NCI-H748 (cell line): ENCODE measurements at regions not wholly inside any gene's neighbourhood (a gene's known extent, or its start where the extent isn't known, plus 50 kb on each side); places are given as distances from the start of the nearest gene placed in this dataset.

Source experiments
- DNase-seq: peaks from one replicate; lab custom pipeline; 2025; ENCODE audit not compliant: unreplicated experiment; lab: John Stamatoyannopoulos, UW

DNA sequence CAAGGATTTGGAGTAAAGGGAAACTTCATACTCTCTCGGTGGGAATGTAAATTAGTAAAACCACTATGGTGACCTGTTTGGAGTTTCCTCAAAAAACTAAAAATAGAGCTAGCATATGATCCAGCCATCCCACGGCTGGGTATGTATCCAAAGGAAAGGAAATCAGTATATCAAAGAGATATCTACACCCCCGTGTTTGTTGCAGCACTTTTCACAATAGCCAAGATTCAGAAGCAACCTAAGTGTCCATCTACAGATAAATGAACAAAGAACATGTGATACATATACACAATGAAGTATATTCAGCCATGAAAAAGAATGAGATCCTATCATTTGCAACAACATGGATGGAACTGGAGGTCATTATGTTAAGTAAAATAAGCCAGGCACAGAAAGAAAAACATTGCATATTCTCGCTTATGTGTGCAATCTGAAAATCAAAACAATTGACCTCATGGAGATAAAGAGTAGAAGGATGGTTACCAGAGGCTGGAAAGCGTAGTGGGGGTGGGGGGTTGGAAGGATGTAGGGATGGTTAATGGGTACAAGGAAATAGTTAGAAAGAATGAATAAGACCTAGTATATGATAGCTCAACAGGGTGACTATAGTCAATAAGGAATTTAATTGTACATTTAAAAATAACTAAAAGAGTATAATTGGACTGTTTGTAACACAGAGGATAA is 468.0 kb downstream of the BCAT1 start:
- DNase-seq: no peak

DNA sequence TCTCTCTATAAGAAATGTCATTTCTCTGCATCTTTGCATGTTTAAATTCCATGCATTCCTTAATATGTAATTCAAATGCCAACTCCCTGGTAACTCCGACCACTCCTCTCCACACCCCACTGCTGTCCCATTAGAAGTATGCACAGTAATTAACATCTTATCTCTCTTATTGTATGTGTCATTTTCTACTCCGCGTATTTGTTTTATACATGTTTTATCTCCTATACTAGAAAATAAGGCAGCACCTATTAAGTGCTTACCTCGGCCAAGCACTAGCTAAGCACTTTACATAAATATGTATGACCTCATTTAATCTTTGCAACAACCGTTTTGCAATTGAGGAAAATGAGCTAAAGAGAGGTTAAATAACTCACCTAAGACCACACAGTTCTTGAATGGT is 469.8 kb downstream of the BCAT1 start:
- DNase-seq: no peak

DNA sequence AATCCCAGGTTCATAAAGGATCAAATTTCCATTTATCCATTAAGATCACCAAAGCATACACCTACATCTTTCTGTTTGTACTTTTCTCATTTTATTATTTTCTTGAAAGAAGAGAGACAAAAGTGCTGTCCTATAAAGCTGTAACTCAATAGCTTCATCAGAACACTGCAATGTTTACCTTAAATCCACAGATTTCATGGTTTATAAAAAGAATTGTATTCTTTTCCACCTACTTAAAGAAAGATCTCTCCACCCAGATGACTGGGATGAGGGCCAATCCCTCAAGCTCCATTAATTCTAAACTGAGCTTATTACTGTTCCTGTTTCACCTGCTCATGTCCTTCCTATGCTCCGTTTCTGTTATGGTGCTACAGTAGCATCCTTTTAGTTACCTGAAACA is 470.6 kb downstream of the BCAT1 start:
- DNase-seq: peak; percentile 29

DNA sequence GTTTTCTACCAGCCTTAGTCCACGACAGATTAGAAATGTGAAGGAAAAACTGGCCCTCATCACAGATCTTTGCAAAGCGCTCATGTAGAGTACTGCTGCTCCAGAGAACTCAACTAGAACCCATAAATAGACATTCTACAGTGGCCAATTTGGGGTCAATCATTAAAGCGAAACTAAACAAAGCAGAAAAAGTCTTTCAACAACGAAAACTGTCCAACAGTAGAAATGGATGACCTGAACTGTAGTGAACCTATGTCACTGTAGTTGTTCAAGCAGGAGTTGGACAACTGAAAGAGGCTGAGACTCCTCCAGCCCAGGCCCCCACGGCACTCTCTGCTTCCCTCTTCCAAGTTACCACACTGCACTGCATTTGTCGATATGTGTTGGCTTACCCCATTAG is 472.6 kb downstream of the BCAT1 start:
- DNase-seq: no peak

DNA sequence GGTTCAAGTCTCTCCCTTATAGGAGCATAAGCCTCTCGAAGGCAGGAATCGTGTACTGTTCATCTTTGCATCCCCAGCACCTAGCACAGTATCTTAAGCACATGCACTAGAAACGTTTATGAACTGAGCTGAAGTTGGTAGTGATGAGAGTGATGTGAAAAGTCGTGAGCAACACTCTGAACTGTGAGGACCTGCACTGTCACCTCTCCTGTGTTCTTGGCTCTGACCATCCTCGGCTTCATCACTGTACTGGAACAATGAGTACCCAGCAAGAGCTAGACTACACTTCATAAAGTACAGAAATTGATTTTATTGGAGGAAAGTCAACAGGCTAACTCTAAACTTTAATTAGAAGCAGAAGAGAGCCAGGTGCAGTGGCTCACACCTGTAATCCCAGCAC is 473.6 kb downstream of the BCAT1 start:
- DNase-seq: no peak

DNA sequence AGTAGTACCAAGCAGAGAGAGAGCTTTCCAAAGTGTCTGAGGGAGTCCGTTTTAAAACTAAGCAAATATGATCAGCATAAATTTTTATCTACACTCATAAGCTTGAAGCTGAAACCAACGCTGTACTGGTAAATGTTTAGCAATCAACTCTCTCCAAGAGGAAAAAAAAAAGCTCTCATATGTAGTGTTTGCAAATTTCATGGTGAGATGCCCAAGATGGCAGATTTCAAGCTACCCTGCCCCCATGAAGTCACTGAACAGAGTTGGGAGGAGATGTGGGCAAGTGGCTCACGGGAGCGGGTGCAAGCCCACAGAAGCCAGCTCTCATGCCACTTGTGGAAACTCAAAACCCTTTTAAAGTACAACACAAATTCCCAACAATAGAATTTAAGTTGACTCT is 475.8 kb downstream of the BCAT1 start:
- DNase-seq: no peak

DNA sequence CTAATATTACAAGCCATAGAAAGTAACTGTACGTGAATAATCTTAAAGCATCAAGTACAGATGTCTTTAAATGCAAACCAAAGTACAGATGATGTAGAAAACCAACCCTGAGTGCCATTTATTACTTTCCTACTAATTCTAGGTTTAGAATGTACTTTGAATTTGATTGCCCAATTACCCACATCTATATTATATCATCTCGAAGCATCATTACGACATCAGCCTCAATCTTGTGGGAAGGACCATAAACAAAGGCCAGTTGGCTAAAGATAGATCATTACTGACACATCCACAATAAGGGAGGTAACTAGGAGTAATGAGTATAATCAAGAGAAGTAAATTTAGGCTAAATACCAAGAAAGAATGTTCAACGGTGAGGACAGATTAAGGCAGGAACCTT is 478.9 kb downstream of the BCAT1 start:
- no peak for DNase-seq

DNA sequence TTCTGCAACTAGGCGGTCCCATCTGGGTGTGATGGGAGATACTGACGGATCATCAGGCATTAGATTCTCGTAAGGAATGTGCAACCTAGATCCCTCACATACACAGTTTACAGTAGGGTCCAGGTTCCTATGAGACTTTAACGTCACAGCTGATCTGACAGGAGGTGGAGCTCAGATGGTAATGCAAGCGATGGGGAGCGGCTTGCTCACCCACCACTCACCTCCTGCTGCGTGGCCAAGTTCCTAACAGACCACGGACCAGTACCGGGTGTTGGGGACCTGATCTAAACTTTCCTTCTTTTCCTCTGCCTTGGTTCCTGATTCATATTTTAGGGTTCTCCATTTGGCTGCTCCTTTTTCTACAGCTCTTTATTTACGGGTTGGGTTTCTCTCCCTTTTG is 479.8 kb downstream of the BCAT1 start:
- DNase-seq: no peak

DNA sequence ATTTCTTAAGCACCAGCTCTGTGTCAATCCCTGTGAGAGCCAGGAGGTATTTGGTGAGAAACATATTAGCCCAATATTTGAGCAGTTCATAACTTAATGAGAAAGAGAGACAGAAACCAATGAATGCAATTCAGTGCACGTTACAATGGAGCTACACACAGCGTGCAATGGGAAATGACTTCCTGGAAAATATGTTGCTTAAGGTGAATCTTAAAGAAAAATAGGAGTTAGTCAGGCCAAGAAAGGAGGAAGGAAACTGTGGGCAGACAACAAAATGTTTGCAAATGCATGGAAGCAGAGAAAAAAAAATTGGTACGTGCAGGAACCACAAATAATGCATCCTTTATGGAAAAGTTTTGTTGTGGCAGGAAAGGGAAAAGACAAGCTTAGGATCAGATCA is 481.7 kb downstream of the BCAT1 start:
- no peak for DNase-seq

DNA sequence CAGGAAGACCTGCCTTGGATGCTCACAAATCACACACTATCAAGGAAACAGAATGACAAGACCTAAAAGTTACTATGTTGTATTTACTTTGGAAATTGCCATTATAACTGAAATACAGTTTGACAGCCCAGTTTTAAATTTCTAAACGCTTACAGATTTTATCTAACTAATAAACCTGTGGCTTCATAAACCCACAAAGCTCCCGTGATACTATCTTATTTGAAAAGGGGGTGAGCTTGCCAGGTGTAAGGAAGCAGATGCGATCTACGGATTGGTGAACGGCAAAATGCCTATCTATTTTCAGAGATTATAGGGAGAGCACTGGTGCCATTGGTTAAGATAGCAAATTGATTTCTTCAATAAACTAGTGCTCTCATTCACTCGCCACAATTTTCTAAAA is 485.5 kb downstream of the BCAT1 start:
- no peak for DNase-seq

DNA sequence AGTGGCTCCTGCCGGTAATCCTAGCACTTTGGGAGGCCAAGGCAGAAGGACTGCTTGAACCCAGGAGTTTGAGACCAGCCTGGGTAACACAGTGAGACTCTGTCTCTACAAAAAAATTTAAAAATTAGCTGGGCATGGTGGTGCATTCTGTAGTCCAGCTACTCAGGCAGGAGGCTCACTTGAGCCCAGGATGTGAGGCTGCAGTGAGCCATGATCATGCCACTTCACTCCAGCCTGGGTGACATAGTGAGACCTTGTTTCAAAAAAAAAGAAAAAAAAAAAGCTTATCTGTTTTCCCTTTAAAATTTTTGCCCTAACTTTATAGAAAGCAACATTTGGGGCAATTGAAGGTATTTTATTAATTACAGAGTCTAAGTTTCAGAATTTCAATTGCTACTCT is 486.0 kb downstream of the BCAT1 start:
- DNase-seq: no peak

DNA sequence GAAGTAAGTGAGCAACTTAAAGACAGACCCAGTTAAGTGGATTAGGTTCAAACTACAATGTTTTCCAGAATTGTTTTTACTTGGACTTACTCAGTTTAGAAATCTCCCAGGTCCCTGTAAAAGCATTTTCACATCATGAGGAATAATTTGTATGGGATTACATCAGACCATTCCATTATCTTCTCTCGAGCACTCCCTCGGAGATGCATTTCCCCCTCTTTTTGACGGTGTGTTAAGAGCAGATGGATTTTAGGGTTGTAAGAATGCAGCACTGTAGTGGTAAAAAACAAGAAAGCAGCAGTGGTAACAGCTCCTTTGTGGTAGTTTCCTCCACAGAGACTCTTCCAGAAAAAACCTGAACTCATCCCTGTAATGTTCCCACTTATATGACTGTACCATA is 488.4 kb downstream of the BCAT1 start:
- DNase-seq: no peak

DNA sequence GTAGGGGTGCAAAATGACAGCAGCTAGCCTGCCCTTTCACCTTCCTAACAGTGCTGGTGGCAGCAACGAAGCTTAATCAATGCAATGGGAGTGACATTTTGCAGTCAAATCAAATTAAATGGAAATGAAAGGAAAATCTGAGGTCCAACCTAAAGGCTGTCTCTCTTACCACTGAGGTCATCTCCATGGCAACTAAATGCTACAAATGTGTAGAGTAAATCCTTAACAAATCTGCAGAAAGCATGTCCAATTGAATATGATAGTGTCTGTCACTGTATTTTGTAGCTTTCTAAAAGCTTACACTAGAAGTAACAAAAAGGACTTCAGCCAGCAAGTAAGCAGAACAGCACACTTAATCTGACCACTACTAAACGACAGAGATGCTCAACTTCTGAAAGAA is 488.8 kb downstream of the BCAT1 start:
- DNase-seq: no peak

DNA sequence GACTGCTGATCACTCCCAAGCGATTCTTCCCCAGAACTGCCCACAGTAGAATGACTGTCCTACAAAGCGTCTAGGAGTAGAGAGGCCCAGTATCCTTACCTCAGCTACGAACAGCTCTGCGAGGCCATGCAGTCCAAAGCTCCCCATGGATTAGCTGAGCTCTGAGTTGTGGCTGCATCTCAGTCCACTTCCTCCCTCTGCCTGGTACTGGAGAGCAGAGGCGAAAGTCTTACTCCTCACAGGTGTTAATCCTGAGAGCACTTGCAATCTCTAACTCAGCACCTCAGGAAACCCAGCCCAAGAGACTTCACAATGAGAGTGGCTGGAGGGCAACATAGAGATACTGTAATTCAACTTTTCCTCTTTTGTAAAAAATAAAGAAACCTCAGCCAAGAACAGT is 493.1 kb downstream of the BCAT1 start:
- DNase-seq: no peak

DNA sequence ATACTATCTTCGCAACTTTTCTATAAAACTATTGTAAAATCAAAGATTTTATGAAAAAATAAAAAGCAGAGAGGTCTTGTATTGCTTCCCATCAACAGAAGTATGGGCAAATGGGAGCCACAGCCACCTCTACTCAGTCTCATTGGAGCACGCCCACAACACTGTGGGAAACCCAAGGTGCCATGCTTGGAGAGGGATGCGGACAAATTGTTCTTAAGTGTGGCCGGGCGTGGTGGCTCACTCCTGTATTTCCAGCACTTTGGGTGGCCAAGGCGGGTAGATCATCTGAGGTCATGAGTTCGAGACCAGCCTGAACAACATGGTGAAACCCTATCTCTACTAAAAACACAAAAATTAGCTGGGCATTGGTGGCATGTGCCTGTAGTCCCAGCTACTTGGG is 498.2 kb upstream of the SOX5 start:
- DNase-seq: no peak

DNA sequence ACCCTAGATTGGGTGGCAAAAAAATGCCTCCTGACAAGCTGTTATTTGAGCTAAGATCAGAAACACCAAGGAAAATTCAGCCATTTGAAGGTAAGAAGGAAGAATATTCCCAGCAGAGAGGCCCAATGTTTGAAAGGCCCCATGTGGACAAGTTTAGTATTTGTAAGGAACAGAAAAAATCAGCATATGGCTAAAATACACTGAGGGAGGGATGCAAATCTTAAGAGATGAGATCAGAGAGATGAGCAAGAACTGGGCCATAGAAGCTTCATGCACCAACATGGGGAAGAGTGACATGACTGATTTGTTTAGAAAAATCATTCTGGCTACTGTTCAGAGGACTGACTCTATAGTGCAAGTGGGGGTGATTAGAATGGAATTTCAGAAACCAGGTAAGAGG is 496.8 kb upstream of the SOX5 start:
- DNase-seq: no peak

DNA sequence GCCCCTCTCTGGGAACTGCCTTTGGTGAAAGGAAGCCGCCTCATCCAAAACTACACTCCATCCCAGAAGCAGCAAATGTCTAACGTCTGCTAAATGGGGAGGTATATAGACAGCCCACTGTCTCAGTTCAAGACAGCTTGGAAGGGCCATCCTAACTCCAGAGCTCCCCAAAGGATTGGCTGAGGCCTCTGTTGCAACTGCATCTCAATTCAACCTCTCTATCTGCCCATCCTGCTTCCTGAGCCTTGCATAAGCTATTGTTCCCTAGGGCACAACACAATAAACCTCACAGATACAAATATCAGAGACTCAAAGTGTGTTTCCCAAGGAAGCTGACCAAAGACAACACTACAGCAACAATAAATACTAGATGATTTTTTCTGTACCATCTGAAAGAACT is 495.2 kb upstream of the SOX5 start:
- DNase-seq: no peak

DNA sequence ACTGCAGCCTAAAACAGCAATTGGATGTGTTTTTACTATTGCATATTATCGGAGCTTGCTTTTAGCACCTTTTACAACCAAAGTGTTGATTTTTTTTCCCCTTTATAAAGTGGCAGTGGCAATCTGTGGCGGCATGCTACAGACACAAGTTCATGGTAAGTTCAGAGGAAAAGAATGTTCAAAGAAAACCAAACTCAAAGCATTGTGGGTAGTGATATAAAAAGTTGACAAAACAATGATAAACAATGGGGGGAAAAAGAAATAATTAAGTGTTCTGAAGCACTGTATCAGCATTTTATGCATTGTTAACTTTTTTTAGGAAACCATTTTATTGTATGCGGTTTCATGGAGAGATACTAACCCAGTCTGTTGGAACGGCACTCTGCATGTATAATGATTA is 492.0 kb upstream of the SOX5 start:
- DNase-seq: no peak

DNA sequence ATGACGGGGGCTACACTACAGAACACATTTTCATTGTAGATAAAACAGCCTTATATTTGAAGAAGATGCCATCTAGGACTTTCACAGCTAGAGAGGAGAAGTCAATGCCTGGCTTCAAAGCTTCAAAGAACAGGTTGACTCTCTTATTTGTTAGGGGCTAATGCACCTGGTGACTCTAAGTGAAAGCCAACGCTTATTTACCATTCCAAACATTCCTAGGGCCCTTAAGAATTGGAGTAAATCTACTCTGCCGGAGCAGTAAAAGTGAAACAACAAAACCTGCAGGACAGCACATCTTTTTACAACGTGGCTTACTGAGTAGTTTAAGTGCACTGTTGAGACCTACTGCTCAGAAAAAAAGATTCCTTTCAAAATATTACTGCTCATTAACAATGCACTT is 487.2 kb upstream of the SOX5 start:
- DNase-seq: no peak

DNA sequence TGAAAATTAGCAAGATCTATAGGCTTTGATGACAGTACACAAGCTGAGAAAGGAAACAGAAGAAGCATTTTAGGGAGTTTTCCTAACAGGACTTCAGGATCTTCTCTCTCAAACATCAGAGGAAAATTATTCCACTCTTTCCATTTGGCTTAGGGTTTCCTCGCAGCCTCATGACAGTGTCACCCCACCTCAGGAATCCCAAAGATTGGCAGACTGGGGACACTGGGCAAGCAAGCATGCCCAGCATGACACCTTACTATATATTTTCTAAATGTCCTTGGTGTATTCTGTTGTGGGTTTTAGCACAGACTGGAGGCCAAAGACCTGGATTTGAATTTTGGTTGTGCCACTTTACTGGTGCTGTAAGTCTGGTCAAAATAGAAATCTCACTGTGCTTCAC is 482.4 kb upstream of the SOX5 start:
- DNase-seq: no peak

DNA sequence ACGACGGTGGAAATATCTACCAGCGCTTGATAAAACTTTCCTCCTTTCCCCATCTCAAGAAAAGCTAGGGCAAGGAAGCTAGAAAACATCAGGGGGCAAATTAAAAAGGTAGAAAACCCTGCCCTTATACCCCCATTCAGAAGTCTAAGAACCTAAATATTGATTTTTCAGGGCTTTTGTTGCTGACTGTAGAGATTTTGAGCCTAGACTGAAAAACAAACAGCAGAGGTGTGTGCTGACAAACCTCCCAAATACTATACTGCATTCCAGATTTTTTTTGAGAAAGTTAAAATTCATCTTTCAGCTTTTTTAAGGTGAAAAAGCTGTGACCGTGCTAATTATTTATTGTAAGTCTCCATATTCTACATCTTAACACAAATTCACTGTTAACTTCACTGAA is 478.3 kb upstream of the SOX5 start:
- no peak for DNase-seq

DNA sequence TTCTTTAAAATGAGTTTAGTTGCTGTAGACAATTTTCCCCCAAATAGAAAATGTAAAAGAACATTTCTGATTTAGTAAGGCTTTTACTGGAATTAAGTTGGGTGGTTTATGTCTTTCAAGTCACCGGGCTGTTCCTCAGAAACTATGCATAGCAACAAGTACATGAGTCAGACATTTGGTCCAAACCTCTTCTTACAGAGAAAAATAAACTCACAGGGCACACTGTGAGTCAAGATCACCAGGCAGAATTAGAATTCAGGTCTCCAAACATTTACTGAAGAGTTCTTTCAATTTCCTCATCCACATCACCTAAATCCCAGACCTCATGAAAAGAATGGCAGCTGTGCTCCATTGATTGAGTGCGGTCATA is 476.1 kb upstream of the SOX5 start:
- no peak for DNase-seq

DNA sequence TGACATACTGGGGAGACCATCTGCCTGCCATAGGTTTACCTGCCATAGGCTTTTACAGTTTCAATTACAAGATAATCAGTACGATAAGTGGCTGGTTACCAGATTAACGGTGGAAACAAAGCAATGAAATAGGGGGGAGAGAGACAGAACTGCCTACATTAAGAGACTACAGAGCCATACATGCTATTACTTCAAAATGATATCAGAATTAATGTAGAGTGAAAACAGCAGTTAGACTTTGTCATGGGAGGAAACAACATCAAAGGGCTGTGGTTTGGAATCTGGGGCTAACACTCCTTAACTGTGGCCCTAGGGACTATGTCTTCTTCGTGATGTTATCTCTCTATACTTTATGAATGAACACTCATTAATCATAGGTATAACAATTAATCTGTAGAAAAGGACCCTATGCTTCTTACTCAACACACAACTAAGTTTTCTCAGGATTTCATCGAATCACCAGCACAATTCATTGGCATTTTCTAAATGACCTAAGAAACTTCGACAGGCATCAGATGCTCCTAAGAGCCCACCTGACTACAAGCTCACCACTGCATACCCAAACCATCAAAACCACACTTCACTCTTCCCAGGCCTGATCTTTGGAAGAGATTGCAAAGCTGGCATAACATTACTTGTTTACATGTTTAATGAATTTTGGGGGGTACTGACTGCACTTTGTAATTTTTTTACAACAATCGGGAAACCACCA is 475.6 kb upstream of the SOX5 start:
- peak; percentile 9 for DNase-seq
